IMR-90 (cell line): ENCODE measurements at regions not wholly inside any gene's neighbourhood (a gene's known extent, or its start where the extent isn't known, plus 50 kb on each side); places are given as distances from the start of the nearest gene placed in this dataset.

Experiments
- ATAC-seq: fragments of 200-7000 bp; cut with Tn5 transposase; 2 replicates; pipeline ENCODE4 v1.9.1; 2020; ENCODE audit warnings: low read depth, mild to moderate bottlenecking, moderate library complexity
- BruUV-seq: library from RNA; stranded (reverse); fragments of 400-500 nt; replicated peaks from 2 replicates; lab custom pipeline; 2021; lab: Mats Ljungman, UMichigan
- CTCF ChIA-PET: fragments of 300-600 bp; formaldehyde crosslinking; extraction: SDS; loops from one replicate; lab custom pipeline; 2021; ENCODE audit warnings: antibody characterized with exemption; lab: Yijun Ruan, JAX
- POLR2A ChIA-PET: fragments of 300-600 bp; sonication (Branson Sonifier 250); formaldehyde crosslinking; loops from one replicate; lab custom pipeline; 2022; ENCODE audit warnings: antibody characterized with exemption; ENCODE audit not compliant: unreplicated experiment; lab: Charles Lee
- DNase-seq: peaks from one replicate; pipeline ENCODE4 v3.0.0; 2013
- H2AFZ ChIP-seq: replicated peaks from 2 replicates; pipeline ENCODE3; 2013; ENCODE audit warnings: low read length, mild to moderate bottlenecking; ENCODE audit not compliant: poor library complexity
- H2AK5ac ChIP-seq: 2 replicates; pipeline ENCODE4 v1.6.1; 2013; ENCODE audit warnings: low read depth, low read length, inconsistent platforms
- H2AK9ac ChIP-seq: replicated peaks from 2 replicates; pipeline ENCODE3; 2013; ENCODE audit warnings: mild to moderate bottlenecking, low read depth, low read length, moderate library complexity; ENCODE audit not compliant: poor library complexity
- H2BK120ac ChIP-seq: 2 replicates; pipeline ENCODE4 v1.6.1; 2013; ENCODE audit warnings: low read depth, low read length, inconsistent platforms
- H2BK15ac ChIP-seq: 3 replicates; pipeline ENCODE4 v1.6.1; 2013; ENCODE audit warnings: low read depth, low read length, inconsistent platforms
- H2BK20ac ChIP-seq: 2 replicates; pipeline ENCODE4 v1.6.1; 2013; ENCODE audit warnings: low read depth, mild to moderate bottlenecking, inconsistent platforms, low read length, moderate library complexity
- H2BK5ac ChIP-seq: 2 replicates; pipeline ENCODE4 v1.6.1; 2013; ENCODE audit warnings: mild to moderate bottlenecking, low read depth, low read length, inconsistent platforms; ENCODE audit not compliant: poor library complexity, severe bottlenecking
- H3K14ac ChIP-seq: replicated peaks from 2 replicates; pipeline ENCODE4 v1.6.1; 2013; ENCODE audit warnings: low read depth, low read length, inconsistent platforms
- H3K18ac ChIP-seq: 2 replicates; pipeline ENCODE4 v1.6.1; 2013; ENCODE audit warnings: low read depth, low read length, control low read depth
- H3K23ac ChIP-seq: 2 replicates; pipeline ENCODE4 v1.6.1; 2013; ENCODE audit warnings: low read depth, low read length, inconsistent platforms
- H3K27ac ChIP-seq: 2 replicates; pipeline ENCODE4 v1.5.1; 2013; ENCODE audit warnings: mild to moderate bottlenecking, control low read depth, low read length; ENCODE audit not compliant: insufficient read depth
- H3K27me3 ChIP-seq: 2 replicates; pipeline ENCODE4 v1.6.1; 2013; ENCODE audit warnings: low read length; ENCODE audit not compliant: control insufficient read depth, insufficient read depth
- H3K36me3 ChIP-seq: 2 replicates; pipeline ENCODE4 v1.6.1; 2013; ENCODE audit warnings: low read length, mixed read lengths; ENCODE audit not compliant: control insufficient read depth, insufficient read depth
- H3K4ac ChIP-seq: 2 replicates; pipeline ENCODE4 v1.6.1; 2013; ENCODE audit warnings: low read depth, low read length, inconsistent platforms
- H3K4me1 ChIP-seq: 2 replicates; pipeline ENCODE4 v1.6.1; 2013; ENCODE audit warnings: low read length, mixed read lengths; ENCODE audit not compliant: control insufficient read depth, insufficient read depth
- H3K4me2 ChIP-seq: 2 replicates; pipeline ENCODE4 v1.6.1; 2013; ENCODE audit warnings: low read depth, mild to moderate bottlenecking, control low read depth, low read length, moderate library complexity
- H3K4me3 ChIP-seq: 2 replicates; pipeline ENCODE4 v1.5.1; 2013; ENCODE audit warnings: low read depth, mild to moderate bottlenecking, control low read depth, low read length, moderate library complexity; ENCODE audit not compliant: insufficient read depth
- H3K56ac ChIP-seq: 2 replicates; pipeline ENCODE4 v1.6.1; 2013; ENCODE audit warnings: low read length, inconsistent platforms; ENCODE audit not compliant: insufficient read depth; ENCODE audit errors: extremely low read depth
- H3K79me1 ChIP-seq, 2 experiments: 2 replicates each; pipeline ENCODE4 v1.6.1; 2013; ENCODE audit warnings: low read length in 2 of 2, inconsistent platforms in 1 of 2, low read depth in 1 of 2
- H3K9ac ChIP-seq: 2 replicates; pipeline ENCODE4 v1.6.1; 2013; ENCODE audit warnings: low read depth, low read length, control low read depth
- H3K9me1 ChIP-seq: 2 replicates; pipeline ENCODE4 v1.6.1; 2013; ENCODE audit warnings: low read length, inconsistent platforms; ENCODE audit not compliant: insufficient read depth
- H3K9me3 ChIP-seq: 2 replicates; pipeline ENCODE4 v1.6.1; 2013; ENCODE audit warnings: low read length; ENCODE audit not compliant: control insufficient read depth, insufficient read depth
- H4K20me1 ChIP-seq: 2 replicates; pipeline ENCODE4 v1.6.1; 2013; ENCODE audit warnings: low read length, inconsistent platforms; ENCODE audit not compliant: insufficient read depth
- H4K5ac ChIP-seq: 2 replicates; pipeline ENCODE4 v1.6.1; 2013; ENCODE audit warnings: mild to moderate bottlenecking, low read depth, low read length, control low read depth
- H4K8ac ChIP-seq, 2 experiments: 2 replicates each; pipeline ENCODE4 v1.6.1; 2013; ENCODE audit warnings: low read depth in 2 of 2, low read length in 2 of 2, control low read depth in 1 of 2, inconsistent platforms in 1 of 2
- H4K91ac ChIP-seq: 2 replicates; pipeline ENCODE4 v1.6.1; 2013; ENCODE audit warnings: low read depth, low read length, inconsistent platforms; ENCODE audit not compliant: insufficient read depth
- BHLHE40 ChIP-seq: fragments of 150-350 bp; IDR thresholded peaks from 2 replicates; pipeline ENCODE4 v1.6.1; 2016; ENCODE audit warnings: mild to moderate bottlenecking, low read depth, low read length
- CEBPB ChIP-seq: IDR thresholded peaks from 2 replicates; pipeline ENCODE4 v1.6.1; 2012; ENCODE audit warnings: low read depth, low read length, improper control_type of control experiment
- MXI1 ChIP-seq: IDR thresholded peaks from 2 replicates; pipeline ENCODE4 v1.6.1; 2012; ENCODE audit warnings: low read depth, mild to moderate bottlenecking, low read length, moderate library complexity, borderline replicate concordance
- NFE2L2 ChIP-seq: fragments of 150-350 bp; IDR thresholded peaks from 2 replicates; pipeline ENCODE4 v1.6.1; 2016; ENCODE audit warnings: low read depth, mild to moderate bottlenecking, low read length
- WGBS, 2 experiments: methylation state at CpG; one replicate each; pipeline versions ENCODE4 v1.1.5 to v1.1.7; 2013; ENCODE audit warnings: missing lambda C conversion rate in 2 of 2; ENCODE audit not compliant: insufficient read length in 1 of 2; ENCODE audit errors: extremely low coverage in 2 of 2; 5-methylcytosine and 5-hydroxymethylcytosine counted together
- dilution Hi-C: fragments of 300-500 bp; cut with HindIII; formaldehyde crosslinking; loops from one replicate; pipeline ENCODE4 v1.14.3; 2018; ENCODE audit warnings: low sequenced_read_pairs; ENCODE audit not compliant: unreplicated experiment
- in situ Hi-C: fragments of 300-500 bp; cut with MboI; formaldehyde crosslinking; loops from 3 replicates; pipeline ENCODE4 v1.14.3; 2019; ENCODE audit warnings: low sequenced_read_pairs, inconsistent platforms, mixed read lengths
- intact Hi-C: fragments of 100-400 bp; cut with micrococcal nuclease; formaldehyde crosslinking; loops from 2 replicates; pipeline ENCODE4 v1.10.0; 2022
- TF ChIP-seq, protein P1 (sequence below): fragments of 150-350 bp; IDR thresholded peaks from 2 replicates; pipeline ENCODE4 v1.6.1; 2016; ENCODE audit warnings: low read depth, mild to moderate bottlenecking, low read length, moderate library complexity, borderline replicate concordance

DNA sequence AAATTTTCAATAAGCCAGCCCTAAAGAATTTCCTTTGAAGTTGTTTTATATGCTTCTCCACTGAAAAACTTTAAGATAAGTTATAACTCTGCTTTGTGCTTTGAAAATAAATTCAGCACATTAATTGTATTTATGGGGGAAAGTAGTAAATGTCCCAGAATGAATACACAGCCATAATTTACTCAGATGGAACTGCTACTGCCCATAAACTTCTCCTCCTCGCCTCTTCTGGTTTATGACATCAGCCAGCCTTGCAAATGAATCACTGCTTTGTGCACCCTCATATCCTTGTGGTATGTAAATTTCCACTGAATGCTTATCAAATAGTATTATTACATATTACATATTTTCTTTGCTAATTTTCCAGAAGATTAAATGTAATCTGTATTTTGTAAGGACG lies 302.0 kb downstream of the DIPK2A start:
- Histone ChIP-seq H3K9me1 (no peaks in the 10 kb centered on the region), H3K4me3 (no peak overlapping the region), H3K9me3 (no peaks in the 10 kb centered on the region), H2BK20ac (no peak overlapping the region), H2BK5ac (no peak overlapping the region), H2AK9ac (no peak overlapping the region), H3K79me1 (no peaks in the 10 kb centered on the region), H3K9ac (no peak overlapping the region), H3K4me1 (no peaks in the 10 kb centered on the region), H2BK15ac (no peak overlapping the region), H4K5ac (no peak overlapping the region), H3K27me3 (no peaks in the 10 kb centered on the region), H3K18ac (no peak overlapping the region), H4K8ac (no peak overlapping the region), H2AFZ (no peak overlapping the region), H2AK5ac (no peak overlapping the region), H3K56ac (no peak overlapping the region), H4K20me1 (no peaks in the 10 kb centered on the region), H3K4ac (no peak overlapping the region), H3K36me3 (no peaks in the 10 kb centered on the region), H4K91ac (no peak overlapping the region), H3K4me2 (no peak overlapping the region), H3K23ac (no peak overlapping the region), H2BK120ac (no peak overlapping the region), H3K27ac (no peak overlapping the region), H3K14ac (no peak overlapping the region)
- no CpG with 5 or more reads among the region's 2 CpGs for WGBS, 2 experiments
- DNase-seq = peak; percentile 15
- BruUV-seq = no TSS peak
- ChIA-PET POLR2A (no interaction called here), CTCF (no interaction called here)
- ATAC-seq = no peak
- dilution Hi-C loops (no loop called here), intact Hi-C loops (no loop called here), in situ Hi-C loops (no loop called here)
- TF ChIP-seq CEBPB = no peak
- TF ChIP-seq, protein P1, sequence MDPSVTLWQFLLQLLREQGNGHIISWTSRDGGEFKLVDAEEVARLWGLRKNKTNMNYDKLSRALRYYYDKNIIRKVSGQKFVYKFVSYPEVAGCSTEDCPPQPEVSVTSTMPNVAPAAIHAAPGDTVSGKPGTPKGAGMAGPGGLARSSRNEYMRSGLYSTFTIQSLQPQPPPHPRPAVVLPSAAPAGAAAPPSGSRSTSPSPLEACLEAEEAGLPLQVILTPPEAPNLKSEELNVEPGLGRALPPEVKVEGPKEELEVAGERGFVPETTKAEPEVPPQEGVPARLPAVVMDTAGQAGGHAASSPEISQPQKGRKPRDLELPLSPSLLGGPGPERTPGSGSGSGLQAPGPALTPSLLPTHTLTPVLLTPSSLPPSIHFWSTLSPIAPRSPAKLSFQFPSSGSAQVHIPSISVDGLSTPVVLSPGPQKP = no peak
- no peak for TF ChIP-seq BHLHE40
- no peak for TF ChIP-seq NFE2L2
- TF ChIP-seq MXI1 = no peak
